ENCODE measurements at regions not wholly inside any gene's neighbourhood (a gene's known extent, or its start where the extent isn't known, plus 50 kb on each side); places are given as distances from the start of the nearest gene placed in this dataset.

GRCh38 chr13:99658261-99658991 is 157.2 kb downstream of the TM9SF2 start:
- TF ChIP-seq ATF3 (CRISPR knock-in tag; conservative IDR thresholded peaks at IDR 0.05) (no peak), ARID4B (CRISPR knock-in tag; IDR thresholded peaks at IDR 0.05; ENCODE audit: borderline replicate concordance) (no peak), ZNF138 (CRISPR knock-in tag; conservative IDR thresholded peaks at IDR 0.05) (no peak), NFATC4 (CRISPR knock-in tag; IDR thresholded peaks at IDR 0.05) (no peak), STAT6 (CRISPR knock-in tag; conservative IDR thresholded peaks at IDR 0.05; ENCODE audit: low read depth) (no peak), TEAD4 (CRISPR knock-in tag; IDR thresholded peaks at IDR 0.05) (no peak), ZNF317 (CRISPR knock-in tag; IDR thresholded peaks at IDR 0.05; ENCODE audit: borderline replicate concordance, low read depth) (no peak), CREM (CRISPR knock-in tag; IDR thresholded peaks at IDR 0.05) (no peak), ETV6 (CRISPR knock-in tag; IDR thresholded peaks at IDR 0.05) (no peak), CREB1 (CRISPR knock-in tag; IDR thresholded peaks at IDR 0.05) (no peak), ELF4 (CRISPR knock-in tag; IDR thresholded peaks at IDR 0.05; ENCODE audit: low read depth) (no peak), RORB (CRISPR knock-in tag; IDR thresholded peaks at IDR 0.05) (no peak), HMGA2 (CRISPR knock-in tag; IDR thresholded peaks at IDR 0.05) (no peak), NR1H2 (CRISPR knock-in tag; IDR thresholded peaks at IDR 0.05) (no peak), ZSCAN18 (CRISPR knock-in tag; IDR thresholded peaks at IDR 0.05) (no peak), FOXK1 (CRISPR knock-in tag; IDR thresholded peaks at IDR 0.05) (no peak), NR2C2 (CRISPR knock-in tag; IDR thresholded peaks at IDR 0.05) (no peak)
- H3K4me1 Mint-ChIP-seq = peaks cover 78% of the 10 kb centered on the region

More at GRCh38 chr13:99658261-99658991, 157.2 kb downstream of the TM9SF2 start:
- ATAC-seq (peak; percentile 43), DNase-seq (ENCODE audit: low spot score) (peak; percentile 74)
- Mint-ChIP-seq H3K4me3 (peak overlapping the region; percentile 57), H3K27ac (peak overlapping the region; percentile 82), H3K36me3 (no peaks in the 10 kb centered on the region), H3K27me3 (ENCODE audit: low read depth) (no peaks in the 10 kb centered on the region), H3K9me3 (no peaks in the 10 kb centered on the region)
- POLR2A ChIA-PET = interaction anchor here (0.6 to 3.0 kb wide), 12 partner anchors 11 to 841 kb away, joined by 3 to 9 read pairs (median 4); no protein-coding TSS in a partner anchor
- CTCF ChIA-PET = interaction anchor here (0.6 to 4.4 kb wide), 21 partner anchors 11 to 323 kb away, joined by 3 to 37 read pairs (median 4); partner anchors contain the start of genes CLYBL and ZIC2
